ENCODE measurements at regions not wholly inside any gene's neighbourhood (a gene's known extent, or its start where the extent isn't known, plus 50 kb on each side); places are given as distances from the start of the nearest gene placed in this dataset.
A peak's percentile ranks its signal among the peaks of the same experiment; 100 is the strongest.

GRCh38 chr6:128659276-128659675, 138.9 kb upstream of the PTPRK start:
- no peak overlapping the region for H3K27ac ChIP-seq
- no peak for DNase-seq
- 42 to 85% (median 60%) methylated on average over 1 of the region's 1 CpG for WGBS, 5 donors
- no peaks in the 10 kb centered on the region for H3K36me3 ChIP-seq
- TF ChIP-seq POLR2A (IDR thresholded peaks at IDR 0.05) (no peak), CTCF (IDR thresholded peaks at IDR 0.05) (no peak), EP300 (IDR thresholded peaks at IDR 0.05) (no peak), POLR2AphosphoS5 (IDR thresholded peaks at IDR 0.05) (no peak)
- H3K27me3 ChIP-seq, result no peaks in the 10 kb centered on the region
- H3K9me3 ChIP-seq, result no peaks in the 10 kb centered on the region
- intact Hi-C loops (cut with DNase I; ENCODE audit: low total_unique reads), result no loop called here
- H3K4me3 ChIP-seq, result no peak overlapping the region
- H3K4me1 ChIP-seq, result peaks cover 0 to 15% (median 5%) of the 10 kb centered on the region in 4 donors

- no peak overlapping the region for H3K4me3 ChIP-seq
- H3K9me3 ChIP-seq, result no peaks in the 10 kb centered on the region
- H3K27me3 ChIP-seq, result no peaks in the 10 kb centered on the region
- H3K27ac ChIP-seq, result no peak overlapping the region
- intact Hi-C loops (cut with DNase I; ENCODE audit: low total_unique reads), result no loop called here
- TF ChIP-seq CTCF (IDR thresholded peaks at IDR 0.05) (no peak), POLR2AphosphoS5 (IDR thresholded peaks at IDR 0.05) (no peak), POLR2A (IDR thresholded peaks at IDR 0.05) (no peak), EP300 (IDR thresholded peaks at IDR 0.05) (no peak)
- peaks cover 0 to 15% (median 5%) of the 10 kb centered on the region in 4 donors for H3K4me1 ChIP-seq
- H3K36me3 ChIP-seq, result no peaks in the 10 kb centered on the region
- DNase-seq, result no peak
These were observed 136.8 kb upstream of the PTPRK start for GRCh38 chr6:128657181-128657580.

- peak overlapping the region in 1 of 5 donors; percentile 45 for H3K27ac ChIP-seq
- no peaks in the 10 kb centered on the region for H3K9me3 ChIP-seq
- intact Hi-C loops (cut with DNase I; ENCODE audit: low total_unique reads), result no loop called here
- no peak overlapping the region for H3K4me3 ChIP-seq
- peaks cover 0 to 15% (median 5%) of the 10 kb centered on the region in 4 donors for H3K4me1 ChIP-seq
- H3K36me3 ChIP-seq, result no peaks in the 10 kb centered on the region
- DNase-seq, result no peak
- no peaks in the 10 kb centered on the region for H3K27me3 ChIP-seq
- 21 to 52% (median 44%) methylated on average over 1 of the region's 1 CpG for WGBS, 5 donors
- TF ChIP-seq EP300 (IDR thresholded peaks at IDR 0.05) (no peak), POLR2A (IDR thresholded peaks at IDR 0.05) (no peak), POLR2AphosphoS5 (IDR thresholded peaks at IDR 0.05) (no peak), CTCF (IDR thresholded peaks at IDR 0.05) (no peak)
These were observed 135.6 kb upstream of the PTPRK start for GRCh38 chr6:128655978-128656498.

GRCh38 chr6:128648022-128648598, 127.7 kb upstream of the PTPRK start:
- H3K4me3 ChIP-seq, result no peak overlapping the region
- no peak for DNase-seq
- 81 to 92% (median 86%) methylated on average over 2 of the region's 2 CpGs for WGBS, 5 donors
- TF ChIP-seq EP300 (IDR thresholded peaks at IDR 0.05) (no peak), CTCF (IDR thresholded peaks at IDR 0.05) (no peak), POLR2AphosphoS5 (IDR thresholded peaks at IDR 0.05) (no peak), POLR2A (IDR thresholded peaks at IDR 0.05) (no peak)
- intact Hi-C loops (cut with DNase I; ENCODE audit: low total_unique reads), result no loop called here
- no peaks in the 10 kb centered on the region for H3K4me1 ChIP-seq
- no peak overlapping the region for H3K27ac ChIP-seq
- no peaks in the 10 kb centered on the region for H3K9me3 ChIP-seq
- no peaks in the 10 kb centered on the region for H3K36me3 ChIP-seq
- no peaks in the 10 kb centered on the region for H3K27me3 ChIP-seq

Measured in stomach (tissue), 8 donors.